ENCODE measurements at regions not wholly inside any gene's neighbourhood (a gene's known extent, or its start where the extent isn't known, plus 50 kb on each side); places are given as distances from the start of the nearest gene placed in this dataset.
"Not testable (repeated sequence)": the region's sequence is repeated elsewhere in the genome, so short reads cannot be mapped to it uniquely, and the experiment has no call there.

DNA sequence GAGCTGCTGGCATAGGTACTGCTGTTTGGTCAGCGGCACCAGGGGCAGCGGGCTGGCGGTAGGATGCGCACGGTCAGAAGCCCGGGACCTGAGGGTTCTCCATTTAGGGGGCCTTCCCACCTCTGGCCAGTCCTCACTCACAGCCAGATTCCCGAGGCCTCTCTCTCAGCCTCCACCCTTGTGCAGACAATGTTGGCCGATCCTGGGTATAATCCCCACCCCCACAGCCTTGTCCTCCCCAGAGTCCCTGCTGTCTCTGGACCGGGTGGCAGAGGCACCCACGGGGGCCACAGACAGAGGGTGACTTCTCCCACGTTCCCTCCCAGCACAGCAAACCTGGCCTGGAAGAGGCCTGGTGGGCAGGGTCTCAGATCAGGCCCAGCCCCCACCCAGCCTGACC lies 52.7 kb upstream of the POTEM start:
- not testable (repeated sequence) for TF ChIP-seq POLR2A (IDR thresholded peaks at IDR 0.05)
- TF ChIP-seq, protein P1, sequence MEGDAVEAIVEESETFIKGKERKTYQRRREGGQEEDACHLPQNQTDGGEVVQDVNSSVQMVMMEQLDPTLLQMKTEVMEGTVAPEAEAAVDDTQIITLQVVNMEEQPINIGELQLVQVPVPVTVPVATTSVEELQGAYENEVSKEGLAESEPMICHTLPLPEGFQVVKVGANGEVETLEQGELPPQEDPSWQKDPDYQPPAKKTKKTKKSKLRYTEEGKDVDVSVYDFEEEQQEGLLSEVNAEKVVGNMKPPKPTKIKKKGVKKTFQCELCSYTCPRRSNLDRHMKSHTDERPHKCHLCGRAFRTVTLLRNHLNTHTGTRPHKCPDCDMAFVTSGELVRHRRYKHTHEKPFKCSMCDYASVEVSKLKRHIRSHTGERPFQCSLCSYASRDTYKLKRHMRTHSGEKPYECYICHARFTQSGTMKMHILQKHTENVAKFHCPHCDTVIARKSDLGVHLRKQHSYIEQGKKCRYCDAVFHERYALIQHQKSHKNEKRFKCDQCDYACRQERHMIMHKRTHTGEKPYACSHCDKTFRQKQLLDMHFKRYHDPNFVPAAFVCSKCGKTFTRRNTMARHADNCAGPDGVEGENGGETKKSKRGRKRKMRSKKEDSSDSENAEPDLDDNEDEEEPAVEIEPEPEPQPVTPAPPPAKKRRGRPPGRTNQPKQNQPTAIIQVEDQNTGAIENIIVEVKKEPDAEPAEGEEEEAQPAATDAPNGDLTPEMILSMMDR (IDR thresholded peaks at IDR 0.05): not testable (repeated sequence)

Measured in right lobe of liver (tissue), 4 donors.